Liver (tissue), 3 donors: ENCODE measurements at regions not wholly inside any gene's neighbourhood (a gene's known extent, or its start where the extent isn't known, plus 50 kb on each side); places are given as distances from the start of the nearest gene placed in this dataset.

Experiments
- GABPA ChIP-seq, 2 donors: IDR thresholded peaks in 1 of 2; conservative IDR thresholded peaks in 1 of 2; 2 replicates each; pipeline ENCODE4 v1.6.1; 2016; ENCODE audit warnings: antibody characterized with exemption in 2 of 2, mild to moderate bottlenecking in 1 of 2, moderate library complexity in 1 of 2
- HNF4A ChIP-seq, 2 donors: conservative IDR thresholded peaks; 2 replicates each; pipeline ENCODE4 v1.6.1; 2016; ENCODE audit warnings: antibody characterized with exemption in 2 of 2, mild to moderate bottlenecking in 2 of 2
- RAD21 ChIP-seq, 2 donors: IDR thresholded peaks; 2 replicates each; pipeline ENCODE4 v1.6.1; 2016; ENCODE audit warnings: antibody characterized with exemption in 2 of 2, mild to moderate bottlenecking in 2 of 2
- SP1 ChIP-seq: IDR thresholded peaks from 2 replicates; pipeline ENCODE4 v1.6.1; 2018; ENCODE audit warnings: antibody characterized with exemption, mild to moderate bottlenecking
- TAF1 ChIP-seq: conservative IDR thresholded peaks from 2 replicates; pipeline ENCODE4 v1.6.1; 2016; ENCODE audit warnings: antibody characterized with exemption, mild to moderate bottlenecking
- YY1 ChIP-seq: IDR thresholded peaks from 2 replicates; pipeline ENCODE4 v1.6.1; 2016; ENCODE audit warnings: antibody characterized with exemption, mild to moderate bottlenecking
- TF ChIP-seq, protein P1 (sequence below): fragments of 150-350 bp; IDR thresholded peaks from 2 replicates; pipeline ENCODE4 v1.5.1; 2017; ENCODE audit warnings: improper control_type of control experiment, low read depth, low read length; ENCODE audit not compliant: missing input control
- TF ChIP-seq, protein P2 (sequence below): IDR thresholded peaks from 2 replicates; pipeline ENCODE4 v1.6.1; 2016; ENCODE audit warnings: antibody characterized with exemption
- TF ChIP-seq, protein P3 (sequence below): IDR thresholded peaks from 2 replicates; pipeline ENCODE4 v1.6.1; 2016; ENCODE audit warnings: antibody characterized with exemption
- donor health status: healthy.
- donor health status: healthy.

DNA sequence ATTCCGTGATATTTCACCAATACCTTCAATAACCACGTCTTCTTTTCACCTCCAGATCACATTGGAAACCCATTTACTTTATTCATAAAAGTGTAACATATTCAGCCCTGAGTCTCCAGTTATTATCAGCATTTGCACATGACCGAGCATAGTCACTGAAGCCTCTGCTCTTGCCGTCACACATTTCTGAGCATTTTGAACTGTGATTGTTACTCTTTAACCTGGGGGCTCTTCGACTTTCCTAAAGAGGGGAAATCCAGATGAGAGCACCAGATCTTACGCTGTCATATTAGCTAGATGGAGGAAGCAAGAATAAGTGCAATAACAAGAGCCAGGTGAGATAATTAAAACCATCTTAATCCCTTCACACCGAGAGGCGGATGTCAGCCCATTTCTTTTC, 260.0 kb upstream of the NRP1 start:
- TF ChIP-seq, protein P1, sequence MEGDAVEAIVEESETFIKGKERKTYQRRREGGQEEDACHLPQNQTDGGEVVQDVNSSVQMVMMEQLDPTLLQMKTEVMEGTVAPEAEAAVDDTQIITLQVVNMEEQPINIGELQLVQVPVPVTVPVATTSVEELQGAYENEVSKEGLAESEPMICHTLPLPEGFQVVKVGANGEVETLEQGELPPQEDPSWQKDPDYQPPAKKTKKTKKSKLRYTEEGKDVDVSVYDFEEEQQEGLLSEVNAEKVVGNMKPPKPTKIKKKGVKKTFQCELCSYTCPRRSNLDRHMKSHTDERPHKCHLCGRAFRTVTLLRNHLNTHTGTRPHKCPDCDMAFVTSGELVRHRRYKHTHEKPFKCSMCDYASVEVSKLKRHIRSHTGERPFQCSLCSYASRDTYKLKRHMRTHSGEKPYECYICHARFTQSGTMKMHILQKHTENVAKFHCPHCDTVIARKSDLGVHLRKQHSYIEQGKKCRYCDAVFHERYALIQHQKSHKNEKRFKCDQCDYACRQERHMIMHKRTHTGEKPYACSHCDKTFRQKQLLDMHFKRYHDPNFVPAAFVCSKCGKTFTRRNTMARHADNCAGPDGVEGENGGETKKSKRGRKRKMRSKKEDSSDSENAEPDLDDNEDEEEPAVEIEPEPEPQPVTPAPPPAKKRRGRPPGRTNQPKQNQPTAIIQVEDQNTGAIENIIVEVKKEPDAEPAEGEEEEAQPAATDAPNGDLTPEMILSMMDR, result no peak
- TF ChIP-seq RAD21 (IDR thresholded peaks at IDR 0.05) (no peak), SP1 (no peak), HNF4A (conservative IDR thresholded peaks at IDR 0.05) (no peak), TAF1 (no peak), GABPA (IDR thresholded peaks at IDR 0.05 in 1 of 2, conservative IDR thresholded peaks at IDR 0.05 in 1 of 2) (no peak), YY1 (no peak)
- TF ChIP-seq, protein P2, sequence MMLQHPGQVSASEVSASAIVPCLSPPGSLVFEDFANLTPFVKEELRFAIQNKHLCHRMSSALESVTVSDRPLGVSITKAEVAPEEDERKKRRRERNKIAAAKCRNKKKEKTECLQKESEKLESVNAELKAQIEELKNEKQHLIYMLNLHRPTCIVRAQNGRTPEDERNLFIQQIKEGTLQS, result no peak
- TF ChIP-seq, protein P3, sequence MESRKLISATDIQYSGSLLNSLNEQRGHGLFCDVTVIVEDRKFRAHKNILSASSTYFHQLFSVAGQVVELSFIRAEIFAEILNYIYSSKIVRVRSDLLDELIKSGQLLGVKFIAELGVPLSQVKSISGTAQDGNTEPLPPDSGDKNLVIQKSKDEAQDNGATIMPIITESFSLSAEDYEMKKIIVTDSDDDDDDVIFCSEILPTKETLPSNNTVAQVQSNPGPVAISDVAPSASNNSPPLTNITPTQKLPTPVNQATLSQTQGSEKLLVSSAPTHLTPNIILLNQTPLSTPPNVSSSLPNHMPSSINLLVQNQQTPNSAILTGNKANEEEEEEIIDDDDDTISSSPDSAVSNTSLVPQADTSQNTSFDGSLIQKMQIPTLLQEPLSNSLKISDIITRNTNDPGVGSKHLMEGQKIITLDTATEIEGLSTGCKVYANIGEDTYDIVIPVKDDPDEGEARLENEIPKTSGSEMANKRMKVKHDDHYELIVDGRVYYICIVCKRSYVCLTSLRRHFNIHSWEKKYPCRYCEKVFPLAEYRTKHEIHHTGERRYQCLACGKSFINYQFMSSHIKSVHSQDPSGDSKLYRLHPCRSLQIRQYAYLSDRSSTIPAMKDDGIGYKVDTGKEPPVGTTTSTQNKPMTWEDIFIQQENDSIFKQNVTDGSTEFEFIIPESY, result no peak
